Pancreas (tissue), 10 donors: ENCODE measurements at regions not wholly inside any gene's neighbourhood (a gene's known extent, or its start where the extent isn't known, plus 50 kb on each side); places are given as distances from the start of the nearest gene placed in this dataset.

Source experiments
- ATAC-seq, 4 donors: fragments of 200-7000 bp; cut with Tn5 transposase; one replicate each; pipeline versions ENCODE4 v1.8.0 to v1.9.1; 2020; ENCODE audit warnings: mild to moderate bottlenecking in 4 of 4, moderate library complexity in 4 of 4
- DNase-seq, 6 donors: peaks; one replicate each; pipeline ENCODE4 v3.0.0-alpha.2; 2020
- FAIRE-seq: peaks from 2 replicates; lab custom pipeline; 2012; peaks lifted over from hg19 to GRCh38; lab: Jason Lieb, UNC
- H3K27ac ChIP-seq, 4 donors: fragments of 200-600 bp; sonication (generic); 1 replicate in 3 of 4; 2 replicates in 1 of 4; pipeline versions ENCODE4 v1.5.0 to v1.8.0; 2020
- H3K27me3 ChIP-seq, 4 donors: fragments of 200-600 bp; one replicate each; pipeline ENCODE4 v1.8.0; 2021
- H3K36me3 ChIP-seq, 3 donors: fragments of 200-600 bp; sonication (generic) in 1 of 3; one replicate each; pipeline versions ENCODE4 v1.5.0 to v1.8.0; 2020 to 2021
- H3K4me1 ChIP-seq, 3 donors: fragments of 200-600 bp; one replicate each; pipeline ENCODE4 v1.8.0; 2021
- H3K4me3 ChIP-seq, 4 donors: fragments of 200-600 bp; sonication (generic) in 2 of 4; one replicate each; pipeline versions ENCODE4 v1.5.0 to v1.8.0; 2020 to 2021
- H3K9me3 ChIP-seq, 4 donors: fragments of 200-600 bp; one replicate each; pipeline ENCODE4 v1.8.0; 2021
- WGBS, 2 donors: extraction: QIAGEN DNeasy Blood & Tissue Kit; methylation state at CpG; one replicate each; pipeline ENCODE4 v1.1.7; 2013; 5-methylcytosine and 5-hydroxymethylcytosine counted together
- intact Hi-C, 3 donors: fragments of 100-400 bp; cut with DNase I; formaldehyde crosslinking; loops; one replicate each; pipeline versions ENCODE4 v1.11.1 to v1.14.2; 2022
- TF ChIP-seq, protein P1 (sequence below), 4 donors: fragments of 200-600 bp; sonication (generic) in 3 of 4; IDR thresholded peaks; one replicate each; pipeline versions ENCODE4 v1.5.0 to v1.8.0; 2021; ENCODE audit warnings: antibody characterized with exemption in 4 of 4
- donor health status: healthy with polysubstance abuse.
- donor health status: DM: no; HTN: no; CAD: no; lungs with moderate emphysema.
- donor health status: DM: no; HTN: no; CAD: no.
- donor health status: control.
- donor health status: control.
- donor health status: Bipolar disorder and iron deficiency.
- donor health status: DM: yes; HTN: yes; CAD: no.
- donor health status: DM: no; HTN: no; CAD: no.
- donor health status: DM: no; HTN: no; CAD: no.
- donor health status: DM: yes; HTN: yes; CAD: no.

DNA sequence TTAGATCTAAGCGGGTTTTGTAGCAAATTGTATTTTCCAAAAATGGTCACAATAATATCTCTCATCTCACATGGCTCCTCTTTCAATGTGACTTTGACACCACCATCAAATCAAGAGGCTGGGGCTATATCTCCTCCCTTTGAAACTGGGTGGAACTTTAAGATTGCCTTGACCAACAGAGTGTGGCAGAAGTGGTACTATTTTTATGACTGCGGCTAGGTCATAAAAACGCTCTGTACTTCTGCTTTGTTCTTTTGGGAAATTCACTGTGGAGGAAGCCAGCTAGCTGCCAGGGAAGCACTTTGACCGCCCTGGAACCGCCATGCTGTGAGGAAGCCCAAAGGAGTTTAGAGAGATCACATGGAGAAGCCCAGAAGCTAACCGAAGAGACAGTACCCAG, 50.7 kb upstream of the ACOT11 start:
- ATAC-seq (no peak), FAIRE-seq (no peak), DNase-seq (no peak)
- intact Hi-C loops: loop anchor here (10.0 kb wide), 4 partner anchors 183 to 433 kb away; partner anchors contain the start of gene TTC22 (in 1 of the 3)
- no peaks in the 10 kb centered on the region for H3K4me1 ChIP-seq
- H3K27me3 ChIP-seq: no peaks in the 10 kb centered on the region
- WGBS, 2 donors: 84 to 86% methylated on average over 6 of the region's 6 CpGs
- H3K27ac ChIP-seq: no peak overlapping the region
- TF ChIP-seq, protein P1, sequence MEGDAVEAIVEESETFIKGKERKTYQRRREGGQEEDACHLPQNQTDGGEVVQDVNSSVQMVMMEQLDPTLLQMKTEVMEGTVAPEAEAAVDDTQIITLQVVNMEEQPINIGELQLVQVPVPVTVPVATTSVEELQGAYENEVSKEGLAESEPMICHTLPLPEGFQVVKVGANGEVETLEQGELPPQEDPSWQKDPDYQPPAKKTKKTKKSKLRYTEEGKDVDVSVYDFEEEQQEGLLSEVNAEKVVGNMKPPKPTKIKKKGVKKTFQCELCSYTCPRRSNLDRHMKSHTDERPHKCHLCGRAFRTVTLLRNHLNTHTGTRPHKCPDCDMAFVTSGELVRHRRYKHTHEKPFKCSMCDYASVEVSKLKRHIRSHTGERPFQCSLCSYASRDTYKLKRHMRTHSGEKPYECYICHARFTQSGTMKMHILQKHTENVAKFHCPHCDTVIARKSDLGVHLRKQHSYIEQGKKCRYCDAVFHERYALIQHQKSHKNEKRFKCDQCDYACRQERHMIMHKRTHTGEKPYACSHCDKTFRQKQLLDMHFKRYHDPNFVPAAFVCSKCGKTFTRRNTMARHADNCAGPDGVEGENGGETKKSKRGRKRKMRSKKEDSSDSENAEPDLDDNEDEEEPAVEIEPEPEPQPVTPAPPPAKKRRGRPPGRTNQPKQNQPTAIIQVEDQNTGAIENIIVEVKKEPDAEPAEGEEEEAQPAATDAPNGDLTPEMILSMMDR (IDR thresholded peaks at IDR 0.05): no peak
- H3K9me3 ChIP-seq: no peaks in the 10 kb centered on the region
- H3K36me3 ChIP-seq: no peaks in the 10 kb centered on the region
- H3K4me3 ChIP-seq: no peak overlapping the region

DNA sequence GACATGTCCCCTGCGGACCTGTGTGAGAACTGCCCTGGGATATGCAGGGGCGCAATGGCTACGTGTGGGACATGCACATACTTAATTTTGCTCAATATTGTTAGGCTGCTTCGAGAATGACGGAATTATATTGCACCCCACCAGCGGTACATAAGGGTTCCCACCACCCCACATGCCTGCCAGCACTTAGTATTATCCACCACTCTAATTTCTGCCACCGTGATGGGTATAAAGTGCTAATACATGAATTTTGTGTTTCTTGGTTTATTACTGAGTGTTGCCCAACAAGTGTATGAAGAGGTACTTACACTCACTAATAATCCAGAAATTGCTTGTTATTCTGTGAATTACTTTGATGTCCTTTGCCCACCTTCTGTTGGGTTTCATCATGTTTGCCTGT, 52.1 kb upstream of the ACOT11 start:
- Histone ChIP-seq H3K4me1 (no peaks in the 10 kb centered on the region), H3K4me3 (no peak overlapping the region), H3K9me3 (no peaks in the 10 kb centered on the region), H3K36me3 (no peaks in the 10 kb centered on the region), H3K27ac (no peak overlapping the region), H3K27me3 (no peaks in the 10 kb centered on the region)
- FAIRE-seq (no peak), ATAC-seq (no peak), DNase-seq (no peak)
- 68 to 97% methylated on average over 7 of the region's 7 CpGs for WGBS, 2 donors
- TF ChIP-seq, protein P1 (IDR thresholded peaks at IDR 0.05): no peak
- intact Hi-C loops: loop anchor here (10.0 kb wide), 4 partner anchors 181 to 431 kb away; partner anchors contain the start of gene TTC22 (in 1 of the 3)

DNA sequence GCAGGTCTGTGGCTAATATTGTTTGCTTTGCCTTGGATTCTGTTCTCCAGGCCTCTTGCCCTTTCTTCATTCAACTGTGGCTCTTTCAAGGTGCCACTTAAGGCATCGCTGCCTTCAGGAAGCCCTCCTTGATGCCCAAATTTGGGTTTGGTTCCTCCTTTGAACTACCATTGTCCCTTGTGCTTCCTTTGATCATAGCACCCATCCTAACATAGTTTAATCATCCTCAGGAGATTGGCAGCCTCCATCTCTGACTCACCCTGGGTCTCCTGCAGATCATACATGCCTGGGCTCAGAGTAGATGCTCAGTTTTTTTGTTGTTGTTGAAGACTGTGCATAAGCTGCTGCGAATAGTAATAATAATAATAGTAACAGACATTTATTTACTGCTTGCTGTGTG, 54.4 kb upstream of the ACOT11 start:
- H3K36me3 ChIP-seq: no peaks in the 10 kb centered on the region
- H3K27me3 ChIP-seq: no peaks in the 10 kb centered on the region
- DNase-seq: no peak
- no peak overlapping the region for H3K27ac ChIP-seq
- no peak for FAIRE-seq
- H3K4me3 ChIP-seq: no peak overlapping the region
- TF ChIP-seq, protein P1 (IDR thresholded peaks at IDR 0.05): no peak
- WGBS, 2 donors: 85 to 86% methylated on average over 2 of the region's 2 CpGs
- ATAC-seq: no peak
- intact Hi-C loops: loop anchor here (5.0 to 10.0 kb wide), 5 partner anchors 179 to 429 kb away; partner anchors contain the start of gene TTC22 (in 1 of the 3)
- H3K9me3 ChIP-seq: no peaks in the 10 kb centered on the region
- H3K4me1 ChIP-seq: no peaks in the 10 kb centered on the region

DNA sequence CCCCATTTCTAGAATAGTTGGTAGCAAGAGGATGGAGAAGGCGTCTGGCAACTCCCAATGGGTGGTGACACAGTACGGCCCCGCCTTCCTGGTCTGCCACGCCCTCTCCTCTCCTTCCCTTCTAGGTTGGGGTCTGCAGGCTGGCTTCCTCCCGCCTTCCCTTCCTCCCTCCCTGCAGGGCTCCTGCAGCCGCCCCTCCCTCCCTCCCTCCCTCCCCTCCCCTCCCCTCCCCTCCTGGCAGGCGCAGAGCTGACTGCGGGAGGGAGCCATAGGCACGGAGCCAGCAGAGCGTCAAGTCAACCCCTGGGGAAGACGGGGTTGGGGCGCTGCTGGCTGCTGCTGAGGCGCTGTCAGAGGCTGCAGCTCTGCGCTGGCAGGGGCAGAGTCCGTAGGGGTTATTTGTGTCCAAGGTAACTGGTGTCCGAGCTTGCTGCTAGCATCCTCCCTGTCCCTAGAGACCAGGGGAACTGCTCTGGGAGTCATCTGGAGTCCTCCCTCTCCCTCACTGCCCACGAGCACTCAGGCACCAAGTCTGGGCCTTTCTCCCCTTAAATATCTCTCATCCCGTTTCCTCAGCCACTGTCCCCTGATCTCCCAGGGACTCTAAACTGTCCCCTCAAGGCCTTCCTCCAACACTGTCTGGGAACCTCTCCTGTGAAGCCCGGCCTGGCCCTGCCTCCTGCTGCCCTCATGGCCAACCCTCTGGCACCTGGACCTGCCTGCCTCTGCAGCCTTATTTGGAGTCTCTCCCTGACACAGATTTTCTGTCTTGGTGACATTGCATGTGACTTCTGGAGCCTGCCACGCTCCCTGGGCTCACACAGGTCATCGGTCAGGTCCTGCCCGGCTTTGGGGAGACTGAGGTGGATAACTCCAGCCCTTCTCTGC, 57.4 kb upstream of the ACOT11 start:
- 17 to 24% methylated on average over 13 to 21 of the region's 22 CpGs for WGBS, 2 donors
- DNase-seq: peak in 3 of 6 donors; percentile 31 to 82 (median 60)
- no peak for ATAC-seq
- TF ChIP-seq, protein P1 (IDR thresholded peaks at IDR 0.05): no peak
- Histone ChIP-seq H3K27me3 (no peaks in the 10 kb centered on the region), H3K4me3 (no peak overlapping the region), H3K4me1 (peaks cover 0 to 9% (median 8%) of the 10 kb centered on the region in 3 donors), H3K27ac (no peak overlapping the region), H3K36me3 (no peaks in the 10 kb centered on the region), H3K9me3 (no peaks in the 10 kb centered on the region)
- intact Hi-C loops: loop anchor here (5.0 to 10.0 kb wide), 5 partner anchors 176 to 426 kb away; partner anchors contain the start of gene TTC22 (in 1 of the 3)
- FAIRE-seq: no peak
